Fibroblast of skin of right quadriceps (primary cell): ENCODE measurements at regions not wholly inside any gene's neighbourhood (a gene's known extent, or its start where the extent isn't known, plus 50 kb on each side); places are given as distances from the start of the nearest gene placed in this dataset.
"Not testable (repeated sequence)": the region's sequence is repeated elsewhere in the genome, so short reads cannot be mapped to it uniquely, and the experiment has no call there.

Experiments
- DNase-seq: peaks from one replicate; pipeline ENCODE4 v3.0.0-alpha.2; 2013

GRCh38 chr1:69088571-69088970 is 479.2 kb upstream of the LRRC7 start:
- no peak for DNase-seq

DNA sequence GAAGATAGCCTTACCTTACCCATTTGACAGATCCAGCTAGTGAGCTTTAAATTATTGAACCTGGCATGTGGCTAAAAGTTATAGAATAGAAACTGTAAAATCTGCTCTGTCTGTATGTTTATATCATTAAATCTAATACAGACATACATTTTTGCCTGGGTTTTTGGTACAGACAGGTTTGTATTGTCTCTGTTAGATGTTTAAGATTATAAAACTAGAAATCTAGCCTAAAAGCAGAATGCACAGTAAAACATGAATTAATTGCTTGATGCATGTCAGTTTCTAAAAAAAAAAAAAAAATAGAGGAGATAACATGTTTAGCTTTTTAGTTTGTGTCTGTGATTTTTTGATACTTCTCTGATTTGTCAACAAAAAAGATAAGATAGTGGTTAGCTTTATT is 477.6 kb upstream of the LRRC7 start:
- no peak for DNase-seq

DNA sequence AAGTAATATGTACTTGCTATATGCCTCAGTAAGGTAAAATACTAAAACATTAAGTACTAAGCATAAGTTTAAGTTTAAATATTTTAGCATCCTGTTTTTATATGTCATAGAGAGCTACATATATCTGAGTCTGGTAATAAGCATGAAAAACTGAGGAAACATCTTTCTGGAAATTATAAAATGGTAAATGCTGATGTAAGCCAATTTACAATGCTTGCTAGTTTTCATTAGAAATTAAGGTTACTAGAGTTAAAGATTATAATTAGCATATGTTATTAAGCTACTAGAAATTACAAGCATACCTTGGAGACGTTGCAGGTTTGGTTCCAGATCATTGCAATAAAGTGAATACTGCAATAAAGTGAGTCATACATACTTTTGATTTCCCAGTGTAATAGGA is 477.0 kb upstream of the LRRC7 start:
- no peak for DNase-seq

DNA sequence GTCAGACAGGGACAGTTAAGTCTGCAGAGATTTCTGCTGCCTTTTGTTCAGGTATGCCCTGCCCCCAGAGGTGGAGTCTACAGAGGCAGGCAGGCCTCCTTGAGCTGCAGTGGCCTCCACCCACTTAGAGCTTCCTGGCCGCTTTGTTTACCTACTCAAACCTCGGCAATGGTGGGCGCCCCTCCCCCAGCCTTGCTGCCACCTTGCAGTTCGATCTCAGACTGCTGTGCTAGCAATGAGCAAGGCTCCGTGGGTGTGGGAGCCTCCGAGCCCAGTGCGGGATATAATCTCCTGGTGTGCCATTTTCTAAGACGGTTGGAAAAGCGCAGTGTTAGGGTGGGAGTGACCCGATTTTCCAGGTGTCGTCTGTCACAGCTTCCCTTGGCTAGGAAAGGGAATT is 465.7 kb upstream of the LRRC7 start:
- DNase-seq: not testable (repeated sequence)

DNA sequence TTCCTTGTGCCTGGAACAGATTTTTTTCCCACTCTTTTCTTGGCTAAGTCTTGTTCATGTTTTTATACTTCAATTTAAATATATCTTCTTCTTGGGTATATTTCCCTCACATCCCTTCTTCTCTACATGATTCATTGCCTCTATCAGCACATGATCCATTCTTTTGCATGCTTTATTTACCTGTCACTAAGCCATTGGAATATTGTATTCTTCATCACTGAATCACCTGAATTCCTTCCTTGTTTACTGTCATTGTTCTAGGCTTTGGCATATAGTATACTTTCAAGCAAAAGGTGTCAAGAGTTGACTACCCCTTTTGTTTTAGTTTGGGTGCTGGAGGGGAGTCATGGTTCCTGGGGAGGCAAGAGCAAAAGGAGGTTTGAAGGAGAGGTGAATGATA is 464.5 kb upstream of the LRRC7 start:
- no peak for DNase-seq

DNA sequence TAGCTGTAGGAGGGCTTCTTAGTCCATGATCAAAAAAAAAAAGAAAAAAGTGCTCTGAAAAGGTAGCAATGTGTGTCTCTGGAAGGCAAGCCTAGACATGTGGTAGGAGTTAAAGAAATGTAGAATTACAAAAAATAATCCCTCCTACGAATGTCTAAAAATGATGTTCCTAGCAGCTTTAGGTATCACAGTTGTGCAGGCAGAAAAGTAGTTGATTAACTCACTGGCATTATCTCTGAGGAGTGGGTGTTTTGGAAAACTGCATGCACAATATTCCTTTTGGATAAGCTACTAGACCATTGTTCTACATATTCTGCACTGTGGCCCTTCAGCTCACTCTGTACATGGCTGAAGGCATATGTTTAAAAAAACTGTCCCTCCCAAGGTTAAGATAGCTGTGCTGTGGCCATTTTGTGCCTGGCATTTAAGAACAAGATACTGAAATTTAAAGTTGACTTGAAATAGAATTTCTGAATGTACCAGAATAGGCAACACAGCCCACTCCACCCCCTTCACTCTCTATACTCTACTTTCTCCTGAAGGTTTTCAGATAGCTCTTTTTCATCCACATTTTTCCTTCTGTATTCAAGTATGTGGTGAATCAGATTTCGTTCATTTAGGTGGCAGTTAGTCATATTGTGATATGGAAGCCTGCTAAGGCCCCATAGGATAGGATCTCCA is 463.9 kb upstream of the LRRC7 start:
- no peak for DNase-seq

- no peak for DNase-seq
Measured at GRCh38 chr1:69104894-69105293, 462.8 kb upstream of the LRRC7 start.

- DNase-seq: no peak
Measured at GRCh38 chr1:69109277-69109676, 458.4 kb upstream of the LRRC7 start.

DNA sequence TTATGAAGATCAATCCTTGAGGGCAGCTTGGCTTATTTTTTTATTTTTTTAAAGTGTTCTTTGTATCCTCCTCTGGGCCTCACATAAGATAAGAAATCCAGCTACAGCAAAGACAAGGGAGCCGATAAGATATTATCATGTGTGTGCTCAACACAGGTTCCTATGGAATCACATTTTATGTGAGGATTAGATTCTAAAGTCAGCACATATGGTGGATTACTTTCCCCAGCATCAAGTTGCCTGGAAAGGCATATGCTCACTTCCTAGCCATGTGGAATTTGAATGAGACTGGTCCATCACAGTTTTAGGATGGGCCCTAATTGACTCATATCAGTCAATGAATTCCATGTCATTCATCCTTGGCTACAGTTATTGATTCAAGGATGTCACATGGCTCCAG is 456.9 kb upstream of the LRRC7 start:
- DNase-seq: no peak

DNA sequence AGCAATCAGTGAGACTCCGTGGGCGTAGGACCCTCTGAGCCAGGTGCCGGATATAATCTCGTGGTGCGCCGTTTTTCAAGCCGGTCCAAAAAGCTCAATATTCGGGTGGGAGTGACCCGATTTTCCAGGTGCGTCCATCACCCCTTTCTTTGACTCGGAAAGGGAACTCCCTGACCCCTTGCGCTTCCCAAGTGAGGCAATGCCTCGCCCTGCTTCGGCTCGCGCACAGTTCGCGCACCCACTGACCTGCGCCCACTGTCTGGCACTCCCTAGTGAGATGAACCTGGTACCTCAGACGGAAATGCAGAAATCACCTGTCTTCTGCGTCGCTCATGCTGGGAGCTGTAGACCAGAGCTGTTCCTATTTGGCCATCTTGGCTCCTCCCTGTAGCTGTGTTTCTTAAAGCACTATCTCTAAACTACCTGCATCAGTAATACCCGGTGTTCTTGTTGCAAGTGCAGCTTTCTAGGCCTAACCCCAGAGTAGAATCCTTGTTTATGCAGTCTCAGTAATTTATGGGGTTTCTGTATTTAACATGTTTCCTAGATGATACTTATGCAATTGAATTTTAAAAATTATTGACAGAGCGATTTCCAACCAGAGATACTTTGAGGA is 447.5 kb upstream of the LRRC7 start:
- not testable (repeated sequence) for DNase-seq

DNA sequence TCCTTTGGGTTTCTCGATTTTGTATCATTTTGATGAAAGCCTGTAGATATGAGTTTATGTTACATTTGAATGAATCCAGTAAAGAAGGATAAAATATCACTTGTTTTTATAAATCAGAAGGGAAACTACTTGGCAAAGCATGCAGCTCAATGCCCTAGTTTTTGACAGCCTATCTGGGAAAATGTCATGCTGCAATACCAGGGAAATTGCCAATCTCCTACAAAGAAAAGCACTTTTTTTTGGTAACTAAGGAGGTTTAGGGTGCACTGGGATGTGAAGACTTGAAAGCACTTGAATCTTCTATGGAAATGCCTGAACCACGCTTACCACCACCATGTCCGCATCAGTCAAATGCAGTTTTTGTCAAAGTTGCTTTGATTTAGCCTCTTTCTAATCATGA is 446.9 kb upstream of the LRRC7 start:
- no peak for DNase-seq

- peak; percentile 68 for DNase-seq
Measured at GRCh38 chr1:69121723-69122122, 446.0 kb upstream of the LRRC7 start.

DNA sequence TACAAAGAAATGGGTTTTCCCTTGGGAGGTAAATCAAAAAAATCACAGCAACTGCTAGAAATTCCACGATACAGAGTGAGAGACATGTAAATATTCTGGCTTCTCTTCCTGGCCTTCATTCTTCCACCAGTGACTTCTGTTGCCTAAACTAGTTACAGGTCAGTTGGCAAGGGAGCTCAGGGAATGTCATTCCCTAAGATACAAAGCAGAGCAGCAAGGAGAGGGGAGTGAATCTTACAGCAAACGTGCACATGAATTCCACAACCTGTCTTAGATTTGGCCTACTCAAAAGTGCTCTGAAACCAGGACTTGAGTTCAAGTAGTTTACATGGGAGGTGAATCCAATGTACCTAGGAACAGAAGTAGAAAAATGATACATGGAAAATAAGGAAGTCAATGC is 445.3 kb upstream of the LRRC7 start:
- DNase-seq: no peak

DNA sequence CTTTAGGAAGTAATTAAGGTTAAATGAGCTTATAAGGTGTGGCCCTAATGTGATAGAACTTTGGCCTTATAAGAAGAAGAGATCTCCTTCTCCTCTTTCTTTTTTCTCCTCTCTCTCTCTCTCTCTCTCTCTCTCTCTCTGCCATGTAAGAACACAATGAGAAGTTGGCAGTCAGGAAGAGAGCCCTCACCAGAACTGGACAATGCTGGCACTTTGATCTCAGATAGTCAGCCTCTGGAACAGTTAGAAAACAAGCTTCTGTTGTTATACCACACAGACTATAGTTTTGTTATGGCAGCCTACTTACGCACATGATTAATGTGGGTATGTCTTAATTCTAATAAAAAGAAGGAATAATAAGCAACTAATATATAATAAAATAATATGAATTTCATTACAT is 444.2 kb upstream of the LRRC7 start:
- no peak for DNase-seq

DNA sequence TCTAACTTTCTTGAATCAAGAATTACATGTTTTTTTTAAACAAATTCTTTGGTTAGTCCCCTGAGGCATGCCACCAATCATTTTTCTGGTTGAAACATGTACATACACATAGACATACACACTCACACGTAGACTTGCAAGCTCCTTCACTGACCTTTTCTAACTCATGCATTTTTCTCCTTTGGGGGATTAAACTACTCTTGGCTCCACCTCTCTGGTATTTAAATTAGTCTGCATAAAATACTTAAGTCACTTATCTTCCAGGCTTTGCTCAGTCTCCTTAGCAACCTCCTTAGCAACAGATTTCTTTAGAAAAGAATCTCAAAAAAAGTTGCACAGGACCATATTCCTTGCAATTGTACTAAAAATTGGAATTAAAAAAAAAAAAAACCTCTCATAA is 440.9 kb upstream of the LRRC7 start:
- peak; percentile 45 for DNase-seq

DNA sequence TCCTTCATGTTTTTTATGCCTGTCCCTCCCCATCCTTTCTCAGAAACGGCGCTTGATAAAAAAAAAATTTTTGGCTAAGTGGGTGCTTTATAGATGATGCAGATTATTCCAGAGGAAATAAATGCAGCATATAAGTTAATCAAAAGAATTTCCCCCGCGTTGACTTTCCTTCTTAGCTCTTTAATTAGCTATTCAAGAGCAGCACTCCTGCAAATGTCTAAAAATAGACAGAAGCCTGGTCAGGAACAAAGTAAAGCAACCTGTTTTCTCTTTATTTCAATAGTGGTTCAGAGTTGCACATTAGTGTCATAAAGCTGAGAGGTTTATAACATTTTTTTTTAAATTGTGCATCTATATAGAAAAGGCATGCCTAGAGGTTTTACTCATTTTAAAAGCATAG is 439.5 kb upstream of the LRRC7 start:
- no peak for DNase-seq

DNA sequence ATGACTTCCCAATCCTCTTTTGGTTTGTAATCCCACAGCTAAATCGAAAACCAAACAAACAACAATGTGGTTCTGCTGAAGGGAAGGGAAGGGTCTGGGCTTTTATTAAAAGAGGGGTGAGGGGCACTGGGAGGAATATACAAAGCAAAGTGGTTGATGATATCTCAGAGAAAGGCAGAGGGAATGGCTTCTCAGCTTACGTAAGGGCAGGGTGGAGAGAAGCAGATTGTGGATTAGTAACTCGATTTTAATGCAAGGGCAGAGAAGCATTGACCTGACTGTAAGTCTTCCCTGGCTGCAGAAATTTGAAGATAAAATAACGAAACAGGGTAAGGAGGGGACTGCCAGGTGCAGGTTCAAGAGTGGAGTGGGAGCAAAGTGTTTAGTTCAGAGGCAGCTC is 438.2 kb upstream of the LRRC7 start:
- DNase-seq: no peak

- DNase-seq: no peak
Measured at GRCh38 chr1:69138172-69138571, 429.6 kb upstream of the LRRC7 start.

GRCh38 chr1:69139007-69139406 is 428.7 kb upstream of the LRRC7 start:
- no peak for DNase-seq

DNA sequence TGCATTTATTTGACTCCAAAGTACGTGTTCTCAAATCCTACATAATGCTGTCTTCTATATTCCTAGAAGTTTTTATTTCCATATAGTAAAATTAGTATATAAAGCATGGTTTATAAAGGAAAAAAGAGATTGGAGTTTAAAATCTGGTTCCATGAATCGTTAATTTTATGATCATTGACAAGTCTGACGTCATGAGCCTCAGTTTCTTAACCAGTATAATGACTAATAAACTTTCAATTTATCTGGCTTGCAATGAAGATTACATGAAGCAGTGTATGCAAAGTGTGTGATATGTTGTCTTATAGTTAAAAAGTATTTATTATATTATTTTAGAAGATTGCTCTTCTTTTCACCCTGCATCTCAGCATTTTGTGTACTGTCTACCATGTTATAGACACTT is 421.4 kb upstream of the LRRC7 start:
- DNase-seq: no peak

- no peak for DNase-seq
Measured at GRCh38 chr1:69148731-69149130, 419.0 kb upstream of the LRRC7 start.

- no peak for DNase-seq
Measured at GRCh38 chr1:69157046-69157756, 410.5 kb upstream of the LRRC7 start.

GRCh38 chr1:69163241-69163640 is 404.5 kb upstream of the LRRC7 start:
- DNase-seq: no peak

- DNase-seq: no peak
Measured at GRCh38 chr1:69163779-69164178, 403.9 kb upstream of the LRRC7 start.

GRCh38 chr1:69167876-69168275 is 399.8 kb upstream of the LRRC7 start:
- no peak for DNase-seq
